ENCODE measurements at regions not wholly inside any gene's neighbourhood (a gene's known extent, or its start where the extent isn't known, plus 50 kb on each side); places are given as distances from the start of the nearest gene placed in this dataset.

DNA sequence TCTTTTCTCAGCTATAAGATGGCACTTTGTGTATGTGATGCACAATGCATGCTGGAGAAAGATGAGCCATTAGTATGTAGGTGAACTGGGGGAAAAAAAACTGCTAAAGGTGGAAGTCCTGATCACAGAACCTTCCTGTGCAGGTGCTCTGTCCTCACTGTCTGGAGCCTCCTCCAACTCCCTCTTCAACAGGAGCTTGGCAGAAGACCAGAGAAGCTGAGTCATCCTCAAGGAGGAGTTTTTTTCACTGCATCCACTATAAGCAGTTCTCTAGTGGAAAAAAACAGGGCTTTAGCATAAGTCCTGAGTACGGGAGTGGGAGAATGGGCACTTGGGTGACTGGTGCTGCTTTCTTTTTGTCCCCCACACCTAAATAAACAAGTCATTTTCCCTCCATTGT is 168.4 kb upstream of the CADPS start:
- 70 to 88% methylated on average over 1 of the region's 1 CpG for WGBS, 2 donors
- FAIRE-seq (no peak), ATAC-seq (peak in 1 of 4 donors; percentile 58), DNase-seq (no peak)
- no peaks in the 10 kb centered on the region for H3K36me3 ChIP-seq
- H3K27ac ChIP-seq, result no peak overlapping the region
- H3K9me3 ChIP-seq, result no peaks in the 10 kb centered on the region
- H3K27me3 ChIP-seq, result no peaks in the 10 kb centered on the region
- no peaks in the 10 kb centered on the region for H3K4me1 ChIP-seq
- intact Hi-C loops (cut with DNase I), result no loop called here
- TF ChIP-seq CTCF (IDR thresholded peaks at IDR 0.05), result no peak
- H3K4me3 ChIP-seq, result no peak overlapping the region

DNA sequence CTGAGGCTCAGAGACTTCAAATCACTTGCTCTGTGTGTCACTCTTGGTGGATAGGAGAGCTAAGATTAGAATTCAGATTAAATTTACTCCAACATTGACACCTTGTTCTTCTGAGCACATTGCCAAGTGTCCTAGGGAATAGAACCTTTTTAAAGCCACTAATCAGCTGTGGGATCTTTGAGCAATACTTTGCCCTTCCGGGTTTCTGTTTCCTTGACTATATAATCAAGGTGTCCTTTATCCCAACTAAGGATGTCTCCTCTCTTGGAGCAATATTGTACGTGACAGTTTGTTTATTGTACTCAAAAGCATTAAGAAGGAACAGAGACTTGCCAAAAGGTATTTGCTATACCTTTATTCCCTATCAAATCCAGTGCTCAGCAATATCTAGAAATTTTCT is 170.9 kb upstream of the CADPS start:
- no peak for DNase-seq
- no peaks in the 10 kb centered on the region for H3K27me3 ChIP-seq

GRCh38 chr3:63046580-63046979 is 171.4 kb upstream of the CADPS start:
- Histone ChIP-seq H3K36me3 (no peaks in the 10 kb centered on the region), H3K4me1 (no peaks in the 10 kb centered on the region), H3K27ac (no peak overlapping the region), H3K4me3 (no peak overlapping the region), H3K9me3 (no peaks in the 10 kb centered on the region), H3K27me3 (no peaks in the 10 kb centered on the region)
- ATAC-seq (no peak), FAIRE-seq (no peak), DNase-seq (no peak)
- TF ChIP-seq CTCF (IDR thresholded peaks at IDR 0.05), result no peak
- intact Hi-C loops (cut with DNase I), result no loop called here
- WGBS, 2 donors, result 73 to 85% methylated on average over 4 of the region's 4 CpGs

More for the DNA sequence above, 170.9 kb upstream of the CADPS start:
- no peaks in the 10 kb centered on the region for H3K36me3 ChIP-seq
- H3K27ac ChIP-seq, result no peak overlapping the region
- WGBS, 2 donors, result 48 to 61% methylated on average over 2 of the region's 2 CpGs
- H3K9me3 ChIP-seq, result no peaks in the 10 kb centered on the region
- no peak for TF ChIP-seq CTCF (IDR thresholded peaks at IDR 0.05)
- H3K4me1 ChIP-seq, result no peaks in the 10 kb centered on the region
- intact Hi-C loops (cut with DNase I), result no loop called here
- ATAC-seq (no peak), FAIRE-seq (no peak)
- no peak overlapping the region for H3K4me3 ChIP-seq

DNA sequence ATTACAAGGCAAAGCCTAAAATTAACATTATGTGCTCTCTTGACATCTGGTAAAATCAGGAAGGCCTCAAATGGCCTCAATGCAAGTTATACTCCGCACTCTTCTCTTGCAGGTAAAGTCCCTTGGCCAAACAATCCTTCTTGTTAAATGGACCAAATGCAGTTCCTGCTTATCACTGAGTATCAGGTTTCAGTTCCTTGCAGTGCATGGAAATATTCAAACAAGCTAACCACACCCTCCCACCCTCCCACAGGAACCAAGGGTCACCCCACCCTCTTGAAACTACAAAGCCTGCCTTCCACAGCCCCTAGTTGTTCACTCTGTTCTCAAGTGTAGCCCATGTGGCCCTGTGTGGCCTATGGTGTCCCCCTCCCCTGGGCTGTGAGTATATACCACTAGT is 171.9 kb upstream of the CADPS start:
- ATAC-seq (peak in 1 of 4 donors; percentile 41), DNase-seq (no peak), FAIRE-seq (no peak)
- H3K27ac ChIP-seq, result no peak overlapping the region
- intact Hi-C loops (cut with DNase I), result no loop called here
- no peaks in the 10 kb centered on the region for H3K27me3 ChIP-seq
- H3K9me3 ChIP-seq, result no peaks in the 10 kb centered on the region
- no peak for TF ChIP-seq CTCF (IDR thresholded peaks at IDR 0.05)
- WGBS, 2 donors, result 52 to 85% methylated on average over 1 of the region's 1 CpG
- no peaks in the 10 kb centered on the region for H3K4me1 ChIP-seq
- no peak overlapping the region for H3K4me3 ChIP-seq
- H3K36me3 ChIP-seq, result no peaks in the 10 kb centered on the region

DNA sequence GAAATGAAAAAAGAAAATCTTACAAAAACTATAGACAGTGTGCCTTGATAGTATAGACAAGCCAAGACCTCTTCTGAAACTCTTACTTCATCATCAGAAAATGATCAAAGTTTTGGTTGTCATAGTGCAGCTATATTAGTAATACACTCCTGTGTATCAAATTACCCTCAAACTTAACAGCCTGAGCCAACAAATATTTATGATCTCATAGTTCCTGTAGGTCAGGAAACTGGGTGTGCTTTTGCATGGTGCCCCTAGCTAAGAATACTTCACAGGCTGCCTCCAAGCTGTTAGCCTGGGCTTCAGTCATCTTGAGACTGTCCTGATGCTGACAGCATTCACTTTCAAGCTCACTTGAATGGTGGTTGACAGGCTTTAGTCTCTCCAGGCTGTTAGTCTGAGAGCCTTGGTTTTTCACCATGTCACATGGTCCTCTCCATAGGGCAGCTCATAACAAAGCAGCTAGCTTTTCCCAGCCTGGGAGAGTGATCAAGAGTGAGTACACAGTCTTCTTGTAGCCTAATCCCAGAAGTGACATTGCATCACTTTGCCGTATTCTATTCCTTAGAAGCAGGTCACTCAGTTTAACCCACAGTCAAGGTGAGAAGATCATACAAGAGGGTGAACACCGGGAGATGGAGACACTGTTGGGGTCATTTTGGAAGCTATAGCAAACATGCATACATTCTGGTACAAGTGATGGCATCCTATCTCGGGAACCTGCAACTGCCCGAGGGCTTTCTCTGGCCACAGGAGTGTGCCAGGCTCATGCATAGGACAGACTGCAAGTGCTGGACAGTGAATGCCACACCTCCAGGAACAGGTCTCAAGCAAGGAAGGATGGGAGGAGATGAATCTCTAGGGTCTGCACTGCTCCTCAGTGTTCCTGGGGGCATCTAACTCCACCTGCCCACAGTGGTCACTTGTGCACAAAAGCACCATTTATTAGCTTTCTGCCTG is 173.4 kb upstream of the CADPS start:
- H3K9me3 ChIP-seq, result no peaks in the 10 kb centered on the region
- WGBS, 2 donors, result 69 to 91% methylated on average over 4 of the region's 4 CpGs
- DNase-seq (no peak), FAIRE-seq (no peak), ATAC-seq (no peak)
- no peak overlapping the region for H3K27ac ChIP-seq
- no peaks in the 10 kb centered on the region for H3K36me3 ChIP-seq
- H3K27me3 ChIP-seq, result no peaks in the 10 kb centered on the region
- TF ChIP-seq CTCF (IDR thresholded peaks at IDR 0.05), result no peak
- H3K4me1 ChIP-seq, result no peaks in the 10 kb centered on the region
- intact Hi-C loops (cut with DNase I), result no loop called here
- H3K4me3 ChIP-seq, result no peak overlapping the region

All from pancreas (tissue), 10 donors.